ENCODE measurements at regions not wholly inside any gene's neighbourhood (a gene's known extent, or its start where the extent isn't known, plus 50 kb on each side); places are given as distances from the start of the nearest gene placed in this dataset.
"Not testable (repeated sequence)": the region's sequence is repeated elsewhere in the genome, so short reads cannot be mapped to it uniquely, and the experiment has no call there.

- H3K9ac ChIP-seq (ENCODE audit: insufficient read depth, low read length, poor library complexity, severe bottlenecking); H3K4me3 Mint-ChIP-seq; H3K27ac Mint-ChIP-seq; H3K4me3 ChIP-seq (replicated peaks in 1 of 3; ENCODE audit: low read depth in 2 of 3, low read length in 3 of 3); H3K9me3 ChIP-seq (replicated peaks in 1 of 2; ENCODE audit: control insufficient read depth in 1 of 2, insufficient read depth in 1 of 2, low read length in 2 of 2); H3K27me3 Mint-ChIP-seq (ENCODE audit: low read depth in 3 of 3); intact Hi-C loops (cut with micrococcal nuclease); H3K27ac ChIP-seq (ENCODE audit: low read depth in 1 of 2, low read length in 2 of 2); H3K4me1 Mint-ChIP-seq; H3K27me3 ChIP-seq (ENCODE audit: control insufficient read depth in 2 of 2, insufficient read depth in 2 of 2, low read length in 2 of 2); H4K20me1 ChIP-seq (ENCODE audit: insufficient read depth, low read length); H3K4me1 ChIP-seq (ENCODE audit: control insufficient read depth in 1 of 2, insufficient read depth in 2 of 2, low read length in 2 of 2); DNase-seq; H3K36me3 Mint-ChIP-seq; H3K9me3 Mint-ChIP-seq; H3K4me2 ChIP-seq (replicated peaks; ENCODE audit: extremely low read depth, low read length, poor library complexity, severe bottlenecking); H3K79me2 ChIP-seq (ENCODE audit: insufficient read depth, low read length); H2AFZ ChIP-seq (ENCODE audit: insufficient read depth, low read depth, low read length, poor library complexity, severe bottlenecking); H3K36me3 ChIP-seq (replicated peaks in 1 of 2; ENCODE audit: control insufficient read depth in 1 of 2, insufficient read depth in 2 of 2, low read length in 2 of 2): not testable (repeated sequence)
- WGBS (ENCODE audit: insufficient coverage) = no CpG with 5 or more reads among the region's 2 CpGs
Measured at GRCh38 chrY:17716329-17717043, 163.5 kb downstream of the CDY2B start.

DNA sequence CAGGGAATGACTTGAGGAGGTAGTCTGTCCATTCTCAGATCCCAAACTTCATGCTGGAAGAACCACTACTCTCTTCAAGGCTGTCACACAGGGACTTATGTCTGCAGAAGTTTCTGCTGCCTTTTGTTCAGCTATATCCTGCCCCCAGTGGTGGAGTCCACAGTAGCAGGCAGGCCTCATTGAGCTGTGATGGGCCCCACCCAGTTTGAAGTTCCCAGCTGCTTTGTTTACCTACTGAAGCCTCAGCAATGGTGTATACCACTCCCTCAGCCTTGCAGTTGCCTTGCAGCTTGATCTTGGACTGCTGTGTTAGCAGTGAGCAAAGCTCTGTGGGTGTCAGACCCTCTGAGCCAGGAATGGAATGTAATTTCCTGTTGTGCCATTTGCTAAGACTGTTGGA is 212.0 kb downstream of the CDY2B start:
- H3K36me3 ChIP-seq (replicated peaks in 1 of 2; ENCODE audit: control insufficient read depth in 1 of 2, insufficient read depth in 2 of 2, low read length in 2 of 2); H3K4me1 Mint-ChIP-seq; H4K20me1 ChIP-seq (ENCODE audit: insufficient read depth, low read length); H3K9me3 ChIP-seq (replicated peaks in 1 of 2; ENCODE audit: control insufficient read depth in 1 of 2, insufficient read depth in 1 of 2, low read length in 2 of 2); H3K36me3 Mint-ChIP-seq; H3K27me3 Mint-ChIP-seq (ENCODE audit: low read depth in 3 of 3); H3K27ac Mint-ChIP-seq; H3K4me1 ChIP-seq (ENCODE audit: control insufficient read depth in 1 of 2, insufficient read depth in 2 of 2, low read length in 2 of 2); H3K9ac ChIP-seq (ENCODE audit: insufficient read depth, low read length, poor library complexity, severe bottlenecking); H3K4me3 ChIP-seq (replicated peaks in 1 of 3; ENCODE audit: low read depth in 2 of 3, low read length in 3 of 3); intact Hi-C loops (cut with micrococcal nuclease); H3K79me2 ChIP-seq (ENCODE audit: insufficient read depth, low read length); H3K27me3 ChIP-seq (ENCODE audit: control insufficient read depth in 2 of 2, insufficient read depth in 2 of 2, low read length in 2 of 2); H3K9me3 Mint-ChIP-seq; H2AFZ ChIP-seq (ENCODE audit: insufficient read depth, low read depth, low read length, poor library complexity, severe bottlenecking); H3K27ac ChIP-seq (ENCODE audit: low read depth in 1 of 2, low read length in 2 of 2); H3K4me2 ChIP-seq (replicated peaks; ENCODE audit: extremely low read depth, low read length, poor library complexity, severe bottlenecking); DNase-seq; H3K4me3 Mint-ChIP-seq: not testable (repeated sequence)

DNA sequence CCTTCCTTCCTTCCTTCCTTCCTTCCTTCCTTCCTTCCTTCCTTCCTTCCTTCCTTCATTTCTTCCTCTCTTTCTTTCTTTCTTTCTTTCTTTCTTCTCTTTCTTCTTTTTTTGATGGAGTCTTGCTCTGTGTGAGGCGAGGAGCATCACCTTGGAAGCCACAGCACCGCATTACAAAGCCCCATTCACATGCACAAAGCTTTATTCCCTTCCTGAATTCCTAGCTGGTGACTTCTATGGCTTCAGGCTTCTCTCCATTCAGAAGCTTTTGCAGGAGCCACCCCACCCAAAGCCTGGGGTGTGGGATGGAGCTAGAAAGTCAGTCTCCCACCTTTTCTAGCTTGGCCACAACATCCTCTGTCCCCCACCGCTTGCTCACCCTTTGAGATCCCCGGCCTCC is 237.0 kb downstream of the CDY2B start:
- H3K4me1 ChIP-seq (ENCODE audit: control insufficient read depth in 1 of 2, insufficient read depth in 2 of 2, low read length in 2 of 2); H3K27me3 Mint-ChIP-seq (ENCODE audit: low read depth in 3 of 3); H3K27me3 ChIP-seq (ENCODE audit: control insufficient read depth in 2 of 2, insufficient read depth in 2 of 2, low read length in 2 of 2); H3K27ac Mint-ChIP-seq; H3K27ac ChIP-seq (ENCODE audit: low read depth in 1 of 2, low read length in 2 of 2); DNase-seq; H3K4me3 Mint-ChIP-seq; H3K9me3 Mint-ChIP-seq; H3K4me1 Mint-ChIP-seq; H3K79me2 ChIP-seq (ENCODE audit: insufficient read depth, low read length); H3K4me3 ChIP-seq (replicated peaks in 1 of 3; ENCODE audit: low read depth in 2 of 3, low read length in 3 of 3); H3K36me3 ChIP-seq (replicated peaks in 1 of 2; ENCODE audit: control insufficient read depth in 1 of 2, insufficient read depth in 2 of 2, low read length in 2 of 2); H3K9me3 ChIP-seq (replicated peaks in 1 of 2; ENCODE audit: control insufficient read depth in 1 of 2, insufficient read depth in 1 of 2, low read length in 2 of 2); H2AFZ ChIP-seq (ENCODE audit: insufficient read depth, low read depth, low read length, poor library complexity, severe bottlenecking); H3K9ac ChIP-seq (ENCODE audit: insufficient read depth, low read length, poor library complexity, severe bottlenecking); H3K36me3 Mint-ChIP-seq; intact Hi-C loops (cut with micrococcal nuclease); H3K4me2 ChIP-seq (replicated peaks; ENCODE audit: extremely low read depth, low read length, poor library complexity, severe bottlenecking); H4K20me1 ChIP-seq (ENCODE audit: insufficient read depth, low read length): not testable (repeated sequence)
- no CpG with 5 or more reads among the region's 4 CpGs for WGBS (ENCODE audit: insufficient coverage)

DNA sequence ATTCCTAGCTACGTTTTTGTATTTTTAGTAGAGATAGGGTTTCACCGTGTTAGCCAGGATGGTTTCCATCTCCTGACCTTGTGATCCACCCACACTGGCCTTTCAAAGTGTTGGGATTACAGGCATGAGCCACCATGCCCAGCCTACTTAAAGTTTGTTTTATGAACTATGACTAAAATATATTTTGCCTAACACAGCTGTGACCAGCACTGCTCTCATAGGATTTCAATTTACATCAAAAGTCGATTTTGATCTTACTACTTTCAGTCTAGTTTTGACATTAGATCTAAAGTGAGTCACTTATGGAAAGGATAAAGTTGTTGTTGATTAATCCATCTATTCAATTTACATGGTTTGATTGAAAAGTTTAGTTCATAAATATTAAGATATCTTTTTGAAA is 245.5 kb downstream of the CDY2B start:
- H3K36me3 ChIP-seq (replicated peaks in 1 of 2; ENCODE audit: control insufficient read depth in 1 of 2, insufficient read depth in 2 of 2, low read length in 2 of 2); H3K4me3 Mint-ChIP-seq; H3K4me3 ChIP-seq (replicated peaks in 1 of 3; ENCODE audit: low read depth in 2 of 3, low read length in 3 of 3); H4K20me1 ChIP-seq (ENCODE audit: insufficient read depth, low read length); H3K9ac ChIP-seq (ENCODE audit: insufficient read depth, low read length, poor library complexity, severe bottlenecking); H3K27ac Mint-ChIP-seq; H3K9me3 ChIP-seq (replicated peaks in 1 of 2; ENCODE audit: control insufficient read depth in 1 of 2, insufficient read depth in 1 of 2, low read length in 2 of 2); H3K4me1 Mint-ChIP-seq; H3K36me3 Mint-ChIP-seq; H2AFZ ChIP-seq (ENCODE audit: insufficient read depth, low read depth, low read length, poor library complexity, severe bottlenecking); intact Hi-C loops (cut with micrococcal nuclease); H3K9me3 Mint-ChIP-seq; H3K79me2 ChIP-seq (ENCODE audit: insufficient read depth, low read length); H3K4me1 ChIP-seq (ENCODE audit: control insufficient read depth in 1 of 2, insufficient read depth in 2 of 2, low read length in 2 of 2); H3K4me2 ChIP-seq (replicated peaks; ENCODE audit: extremely low read depth, low read length, poor library complexity, severe bottlenecking); DNase-seq; H3K27me3 ChIP-seq (ENCODE audit: control insufficient read depth in 2 of 2, insufficient read depth in 2 of 2, low read length in 2 of 2); H3K27ac ChIP-seq (ENCODE audit: low read depth in 1 of 2, low read length in 2 of 2); H3K27me3 Mint-ChIP-seq (ENCODE audit: low read depth in 3 of 3): not testable (repeated sequence)
- WGBS (ENCODE audit: insufficient coverage) = no CpG with 5 or more reads among the region's 3 CpGs
